GM10266 (cell line): ENCODE measurements at regions not wholly inside any gene's neighbourhood (a gene's known extent, or its start where the extent isn't known, plus 50 kb on each side); places are given as distances from the start of the nearest gene placed in this dataset.
"Not testable (repeated sequence)": the region's sequence is repeated elsewhere in the genome, so short reads cannot be mapped to it uniquely, and the experiment has no call there.

ENCODE experiments used
- DNase-seq: peaks from one replicate; pipeline ENCODE4 v3.0.0; 2012; ENCODE audit errors: extremely low spot score
- CTCF ChIP-seq: IDR thresholded peaks from 2 replicates; pipeline ENCODE4 v1.5.1; 2012; ENCODE audit warnings: mild to moderate bottlenecking, low read depth; ENCODE audit not compliant: control insufficient read depth, insufficient read depth; ENCODE audit errors: missing control alignments

DNA sequence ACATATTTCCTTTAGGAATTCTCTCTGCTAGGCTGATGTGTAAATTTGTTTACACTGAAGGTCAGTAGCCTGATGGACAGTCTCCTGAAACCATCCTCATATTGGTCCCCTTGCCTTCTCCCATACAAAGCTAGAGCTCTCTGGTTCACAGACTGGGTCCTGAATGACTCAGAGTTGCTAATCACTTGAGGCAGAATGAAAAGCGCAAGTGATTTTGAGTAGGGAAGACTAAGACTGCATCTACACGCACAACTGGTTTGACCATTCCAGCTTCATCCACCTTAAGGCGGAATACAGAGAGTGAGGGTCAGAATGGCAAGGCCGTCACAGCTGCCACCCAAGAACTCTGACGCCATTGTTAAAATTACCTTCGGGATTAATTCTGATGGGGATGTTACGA is 70.2 kb upstream of the KIF26B start:
- no peak for TF ChIP-seq CTCF
- DNase-seq: no peak

DNA sequence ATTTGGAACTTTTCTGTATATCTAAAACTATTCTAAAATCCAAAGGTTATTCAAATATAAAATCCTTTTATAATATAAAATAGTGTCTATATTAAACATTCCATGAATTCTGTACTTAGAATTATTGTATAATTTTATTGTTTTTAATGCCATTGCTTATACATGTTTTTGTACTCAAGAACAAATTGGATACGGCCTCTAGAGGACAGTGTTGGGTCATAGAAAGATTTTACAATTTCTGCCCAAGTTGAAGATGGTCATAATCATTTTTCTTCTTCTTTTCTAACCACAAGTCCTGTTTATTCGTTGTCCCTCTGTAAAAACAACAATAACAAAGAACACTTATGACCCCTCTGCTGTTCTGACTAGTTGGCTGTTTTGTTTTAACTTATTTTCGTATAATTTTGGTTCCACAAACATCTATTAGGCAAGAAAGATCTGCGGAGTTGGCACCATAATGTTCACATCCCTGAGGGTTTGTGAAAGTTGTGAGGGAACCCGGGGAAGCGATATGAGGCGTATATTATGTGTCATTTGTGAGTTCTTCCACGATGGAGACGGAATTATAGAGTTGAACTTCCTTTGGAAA is 75.7 kb upstream of the KIF26B start:
- DNase-seq: no peak
- TF ChIP-seq CTCF: peak; percentile 40

DNA sequence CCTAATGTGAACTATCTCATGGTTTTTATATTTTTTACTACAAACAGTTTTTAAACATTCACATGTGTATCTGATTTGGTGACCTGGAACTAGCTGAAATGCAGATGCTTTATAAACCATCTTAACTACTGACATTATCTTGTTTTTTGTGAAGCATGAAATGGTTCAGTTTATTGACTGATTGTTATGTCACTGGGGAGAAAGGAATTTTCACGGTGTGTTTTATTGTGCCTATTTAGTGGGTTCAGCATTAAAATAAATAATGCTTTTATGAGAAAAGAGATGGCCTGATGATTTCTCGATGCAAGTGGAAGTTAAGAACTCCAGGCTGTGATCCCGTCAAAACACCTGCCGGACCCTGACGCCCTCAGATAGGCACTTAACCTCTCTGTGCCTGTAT is 79.9 kb upstream of the KIF26B start:
- TF ChIP-seq CTCF: no peak
- DNase-seq: no peak

DNA sequence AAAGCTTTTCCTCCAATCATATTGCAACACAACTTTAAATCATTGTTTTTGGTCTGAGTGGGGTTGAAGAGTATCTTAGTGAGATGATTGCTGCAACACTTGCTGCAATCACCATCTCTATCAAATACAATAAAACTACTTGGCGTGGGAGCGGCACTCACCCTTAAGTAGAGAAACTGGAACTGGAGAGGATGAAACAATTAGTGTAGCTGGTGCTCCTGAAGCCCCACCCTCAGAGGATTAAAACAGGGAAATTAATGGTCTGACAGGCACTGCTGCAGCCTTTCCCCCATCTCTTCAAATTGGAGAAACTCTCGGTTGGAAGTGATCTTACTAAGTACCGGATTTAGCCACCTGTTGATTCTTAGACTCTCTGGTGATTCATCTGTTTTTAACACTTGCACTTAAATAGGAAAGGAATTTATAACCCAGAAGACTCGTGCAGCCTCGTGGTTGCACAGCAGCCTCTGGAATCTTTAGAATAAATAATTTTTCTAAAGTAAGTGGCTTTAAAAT is 80.5 kb upstream of the KIF26B start:
- TF ChIP-seq CTCF: no peak
- no peak for DNase-seq

- DNase-seq: no peak
- TF ChIP-seq CTCF: no peak
Observed at GRCh38 chr1:245070836-245071615, 83.8 kb upstream of the KIF26B start.

DNA sequence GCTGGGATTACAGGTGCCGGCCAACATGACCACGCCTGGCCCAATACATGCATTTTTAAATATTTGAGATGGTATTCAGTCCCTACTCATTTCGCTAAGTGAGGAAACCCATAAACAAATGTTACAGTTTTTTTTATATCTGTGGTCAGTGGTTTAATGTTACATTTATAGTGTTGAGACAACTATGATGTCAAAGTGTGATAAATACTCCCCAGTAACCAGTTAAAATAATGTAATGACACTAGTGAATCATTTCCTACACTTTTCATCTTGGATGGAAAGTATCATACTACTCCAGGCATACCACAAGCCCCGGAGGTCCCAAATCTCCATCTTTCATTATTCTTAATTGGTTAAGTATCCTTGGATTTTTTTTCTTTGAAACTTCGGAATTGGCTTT is 87.5 kb upstream of the KIF26B start:
- TF ChIP-seq CTCF: no peak
- DNase-seq: no peak

DNA sequence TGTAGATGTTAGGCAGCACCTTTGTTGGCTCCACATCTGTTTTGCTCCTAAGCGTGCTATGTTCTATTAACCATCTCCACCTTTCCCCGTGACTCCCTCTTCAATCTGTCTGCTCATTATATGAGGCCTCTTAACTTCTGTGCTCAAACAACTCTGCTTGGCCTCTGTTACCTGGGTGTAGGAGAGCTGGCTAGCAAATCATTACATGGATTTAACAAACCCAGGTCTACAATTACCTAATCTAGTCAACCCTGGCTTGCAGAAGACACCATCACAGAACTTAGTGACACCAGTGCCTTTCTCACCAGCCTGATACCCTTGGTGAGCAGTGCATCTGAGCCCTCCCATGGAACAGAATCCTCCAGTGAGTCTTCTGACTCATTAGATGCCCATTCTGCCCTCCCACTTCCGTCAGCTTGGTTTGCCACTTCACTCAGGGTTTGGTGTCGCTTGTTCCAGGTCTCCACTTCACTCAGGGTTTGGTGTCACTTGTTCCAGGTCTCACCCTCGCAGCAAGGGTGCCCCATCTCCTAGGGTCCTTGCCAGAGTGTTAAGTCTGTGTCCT is 92.0 kb upstream of the KIF26B start:
- TF ChIP-seq CTCF: no peak
- no peak for DNase-seq

DNA sequence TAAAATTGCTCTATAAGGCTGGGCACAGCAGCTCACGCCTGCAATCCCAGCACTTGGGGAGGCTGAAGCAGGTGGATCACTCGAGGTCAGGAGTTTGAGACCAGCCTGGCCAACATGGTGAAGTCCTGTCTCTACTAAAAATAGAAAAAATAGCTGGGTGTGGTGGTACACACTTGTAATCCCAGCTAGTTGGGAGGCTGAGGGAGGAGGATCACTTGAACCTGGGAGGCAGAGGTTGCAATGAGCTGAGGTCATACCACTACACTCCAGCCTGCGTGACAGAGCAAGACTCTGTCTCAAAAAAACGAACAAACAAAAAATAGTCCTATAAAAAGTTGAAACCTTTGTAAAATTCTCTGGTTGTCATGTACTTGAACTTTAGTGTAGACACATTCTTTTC is 93.0 kb upstream of the KIF26B start:
- not testable (repeated sequence) for DNase-seq
